ENCODE measurements at regions not wholly inside any gene's neighbourhood (a gene's known extent, or its start where the extent isn't known, plus 50 kb on each side); places are given as distances from the start of the nearest gene placed in this dataset.
A peak's percentile ranks its signal among the peaks of the same experiment; 100 is the strongest.

- no peak for FAIRE-seq
- Histone ChIP-seq H2BK120ac (replicated peaks; ENCODE audit: low read depth, low read length) (no peak overlapping the region), H3K9ac (replicated peaks in 1 of 4; ENCODE audit: extremely low read depth in 1 of 4, low read depth in 3 of 4, low read length in 3 of 4) (no peak overlapping the region), H2AK5ac (ENCODE audit: low read depth, low read length) (no peak overlapping the region), H3K27ac (ENCODE audit: low read depth, low read length) (no peak overlapping the region), H3K27me3 (replicated peaks in 1 of 4; ENCODE audit: control insufficient read depth in 3 of 4, extremely low read depth in 1 of 4, insufficient read depth in 3 of 4, low read length in 3 of 4) (peaks cover 0 to 18% (median 8%) of the 10 kb centered on the region in 4 experiments; a peak in 4 of 7 replicates), H3K79me1 (ENCODE audit: low read depth, low read length) (no peaks in the 10 kb centered on the region), H3K4ac (replicated peaks; ENCODE audit: insufficient read length, low read depth, low read length) (no peak overlapping the region), H3K18ac (ENCODE audit: extremely low read depth, low read length) (no peak overlapping the region), H4K91ac (replicated peaks; ENCODE audit: insufficient read length, low read length) (no peak overlapping the region), H3K4me1 (replicated peaks in 1 of 4; ENCODE audit: control insufficient read depth in 3 of 4, insufficient read depth in 4 of 4, low read length in 3 of 4) (peaks cover 0 to 6% (median 5%) of the 10 kb centered on the region in 4 experiments; a peak in 3 of 7 replicates), H3K4me3 (ENCODE audit: extremely low read depth in 1 of 4, insufficient read depth in 2 of 4, low read depth in 3 of 4, low read length in 4 of 4) (no peak overlapping the region), H3K23me2 (ENCODE audit: low read depth, low read length) (peaks cover 2% of the 10 kb centered on the region; the same call in 1 of the 2 replicates), H2BK5ac (ENCODE audit: low read depth, low read length) (no peak overlapping the region), H2AFZ (ENCODE audit: low read length) (no peak overlapping the region), H3K56ac (replicated peaks; ENCODE audit: insufficient read length, low read depth, low read length) (no peak overlapping the region), H3K9me3 (ENCODE audit: insufficient read depth in 2 of 2, low read depth in 1 of 2, low read length in 1 of 2) (no peaks in the 10 kb centered on the region), H3K36me3 (ENCODE audit: control insufficient read depth in 2 of 4, insufficient read depth in 4 of 4, low read length in 3 of 4) (no peaks in the 10 kb centered on the region), H4K8ac (ENCODE audit: extremely low read depth, insufficient read depth, low read length) (no peak overlapping the region), H3K4me2 (ENCODE audit: insufficient read depth in 1 of 2, low read depth in 2 of 2, low read length in 2 of 2) (no peak overlapping the region), H2BK20ac (ENCODE audit: low read length) (no peak overlapping the region), H3K14ac (ENCODE audit: insufficient read length) (no peak overlapping the region), H2BK15ac (ENCODE audit: low read length) (no peak overlapping the region), H3K23ac (ENCODE audit: insufficient read length) (no peak overlapping the region), H4K5ac (ENCODE audit: insufficient read length, low read depth, low read length) (no peak overlapping the region), H4K20me1 (replicated peaks in 1 of 2; ENCODE audit: control insufficient read depth in 1 of 2, insufficient read depth in 2 of 2, low read length in 2 of 2) (peaks cover 0 to 3% of the 10 kb centered on the region in 2 experiments), H3K79me2 (ENCODE audit: control insufficient read depth in 1 of 2, insufficient read depth in 2 of 2, low read length in 2 of 2) (no peaks in the 10 kb centered on the region), H2BK12ac (ENCODE audit: low read depth, low read length) (no peak overlapping the region)
- CTCF ChIA-PET (ENCODE audit: partially characterized antibody): interaction anchor here (0.6 to 1.5 kb wide), 5 partner anchors 10 to 49 kb away, joined by 3 to 4 read pairs (median 3); no protein-coding TSS in a partner anchor
- POLR2A ChIA-PET (ENCODE audit: partially characterized antibody): interaction anchor here (0.9 kb wide), 1 partner anchor 222 kb away, joined by 3 read pairs; no protein-coding TSS in a partner anchor
- WGBS, 2 experiments (ENCODE audit: extremely low coverage in 1 of 2, insufficient coverage in 1 of 2, insufficient read length in 1 of 2, insufficient replicate concordance in 2 of 2, low coverage in 1 of 2, low lambda C conversion rate in 2 of 2, missing lambda C conversion rate in 1 of 2): 92% methylated on average over 9 of the region's 9 CpGs; no CpG with 5 or more reads in 1 of the 2 experiments
- DNase-seq (ENCODE audit: low read depth in 1 of 2, low spot score in 2 of 2): no peak
- TF ChIP-seq KDM1A (IDR thresholded peaks at IDR 0.05; ENCODE audit: borderline replicate concordance, low read length) (peak; percentile 55; the same call in 1 of the 2 replicates), CBX5 (IDR thresholded peaks at IDR 0.05; ENCODE audit: low read depth, low read length) (no peak)
Observed at GRCh38 chr22:27574651-27575050, 226.9 kb downstream of the MN1 start.

Data from H1 (cell line).